GM23248 (cell line): ENCODE measurements at regions not wholly inside any gene's neighbourhood (a gene's known extent, or its start where the extent isn't known, plus 50 kb on each side); places are given as distances from the start of the nearest gene placed in this dataset.
"Not testable (repeated sequence)": the region's sequence is repeated elsewhere in the genome, so short reads cannot be mapped to it uniquely, and the experiment has no call there.

Experiments used
- DNase-seq: peaks from one replicate; pipeline ENCODE4 v3.0.0-alpha.2; 2015
- H2AFZ ChIP-seq: fragments of 200-600 bp; sonication (generic); 2 replicates; pipeline ENCODE4 v1.6.1; 2016; ENCODE audit warnings: antibody characterized with exemption
- H3F3A ChIP-seq: fragments of 200-600 bp; sonication (generic); 2 replicates; pipeline ENCODE4 v1.6.1; 2016; ENCODE audit warnings: mild to moderate bottlenecking, antibody characterized with exemption, mixed run types; ENCODE audit not compliant: insufficient read depth
- H3K27ac ChIP-seq: fragments of 200-600 bp; sonication (generic); 2 replicates; pipeline ENCODE4 v1.5.1; 2016; ENCODE audit warnings: mild to moderate bottlenecking
- H3K27me3 ChIP-seq: fragments of 200-600 bp; sonication (generic); replicated peaks from 2 replicates; pipeline ENCODE4 v1.6.1; 2016; ENCODE audit warnings: mild to moderate bottlenecking; ENCODE audit not compliant: insufficient read depth
- H3K36me3 ChIP-seq: fragments of 200-600 bp; sonication (generic); 2 replicates; pipeline ENCODE4 v1.6.1; 2016; ENCODE audit warnings: low read depth, mild to moderate bottlenecking
- H3K4me1 ChIP-seq: fragments of 200-600 bp; sonication (generic); 2 replicates; pipeline ENCODE4 v1.6.1; 2016; ENCODE audit warnings: mild to moderate bottlenecking; ENCODE audit not compliant: insufficient read depth
- H3K4me2 ChIP-seq: fragments of 200-600 bp; sonication (generic); one replicate; pipeline ENCODE4 v1.6.1; 2016; ENCODE audit warnings: mild to moderate bottlenecking; ENCODE audit not compliant: unreplicated experiment
- H3K4me3 ChIP-seq: fragments of 200-600 bp; sonication (generic); 2 replicates; pipeline ENCODE4 v1.5.1; 2016; ENCODE audit warnings: mild to moderate bottlenecking
- H3K79me2 ChIP-seq: fragments of 200-600 bp; sonication (generic); 2 replicates; pipeline ENCODE4 v1.6.1; 2016; ENCODE audit warnings: mild to moderate bottlenecking; ENCODE audit not compliant: insufficient read depth
- H3K9ac ChIP-seq: fragments of 200-600 bp; sonication (generic); 2 replicates; pipeline ENCODE4 v1.6.1; 2016; ENCODE audit warnings: mild to moderate bottlenecking
- H3K9me2 ChIP-seq: fragments of 200-600 bp; sonication (generic); 2 replicates; pipeline ENCODE4 v1.6.1; 2016; ENCODE audit warnings: mixed run types, mild to moderate bottlenecking, moderate library complexity; ENCODE audit not compliant: insufficient read depth
- H3K9me3 ChIP-seq: fragments of 200-600 bp; sonication (generic); one replicate; pipeline ENCODE4 v1.6.1; 2017; ENCODE audit warnings: low read depth
- H4K20me1 ChIP-seq: fragments of 200-600 bp; sonication (generic); 2 replicates; pipeline ENCODE4 v1.6.0; 2016; ENCODE audit not compliant: insufficient read depth
- WGBS, 2 experiments: methylation state at CpG; one replicate each; pipeline ENCODE4 v1.1.6; 2015 to 2017; ENCODE audit warnings: low lambda C conversion rate in 2 of 2, low coverage in 1 of 2; ENCODE audit errors: missing lambda C conversion rate in 2 of 2; 5-methylcytosine and 5-hydroxymethylcytosine counted together
- in situ Hi-C: fragments of 300-500 bp; cut with MboI; formaldehyde crosslinking; loops from 2 replicates; pipeline ENCODE4 v1.15.0; 2020

GRCh38 chr7:65647153-65647964 is 225.5 kb upstream of the VKORC1L1 start:
- H2AFZ ChIP-seq, H3K9me3 ChIP-seq, in situ Hi-C loops, H3K27me3 ChIP-seq, H3K4me3 ChIP-seq, H3F3A ChIP-seq, H3K9me2 ChIP-seq, H3K9ac ChIP-seq, H3K4me1 ChIP-seq, DNase-seq, H3K79me2 ChIP-seq, H4K20me1 ChIP-seq, H3K4me2 ChIP-seq, H3K36me3 ChIP-seq, H3K27ac ChIP-seq: not testable (repeated sequence)
- 0% methylated on average over 1 of the region's 78 CpGs; no CpG with 5 or more reads in 1 of the 2 experiments for WGBS, 2 experiments

GRCh38 chr7:65651174-65651573 is 221.7 kb upstream of the VKORC1L1 start:
- WGBS, 2 experiments = 73 to 78% methylated on average over 2 of the region's 2 CpGs
- H3K36me3 ChIP-seq, H3K27me3 ChIP-seq, H3K4me1 ChIP-seq, H3K9me2 ChIP-seq, in situ Hi-C loops, H3K27ac ChIP-seq, H3K9me3 ChIP-seq, DNase-seq, H3K4me2 ChIP-seq, H3K79me2 ChIP-seq, H3K4me3 ChIP-seq, H4K20me1 ChIP-seq, H3F3A ChIP-seq, H3K9ac ChIP-seq, H2AFZ ChIP-seq: not testable (repeated sequence)

- H3K36me3 ChIP-seq, H3K27ac ChIP-seq, H3K79me2 ChIP-seq: not testable (repeated sequence)
Measured at GRCh38 chr7:65651826-65652592, 220.9 kb upstream of the VKORC1L1 start.

GRCh38 chr7:65652669-65653068 is 220.2 kb upstream of the VKORC1L1 start:
- H3K4me2 ChIP-seq, H4K20me1 ChIP-seq, H3K27ac ChIP-seq, H3K27me3 ChIP-seq, H3K4me1 ChIP-seq, H3K9ac ChIP-seq, H3K9me3 ChIP-seq, H3K36me3 ChIP-seq, H3K4me3 ChIP-seq, H2AFZ ChIP-seq, H3K9me2 ChIP-seq, H3K79me2 ChIP-seq, in situ Hi-C loops, H3F3A ChIP-seq, DNase-seq: not testable (repeated sequence)
- WGBS, 2 experiments = no CpG with 5 or more reads among the region's 1 CpG

More at GRCh38 chr7:65651826-65652592, 220.9 kb upstream of the VKORC1L1 start:
- H3K27me3 ChIP-seq, H3K4me2 ChIP-seq, DNase-seq, H3K4me1 ChIP-seq, H2AFZ ChIP-seq, H3K4me3 ChIP-seq, H3K9me3 ChIP-seq, H4K20me1 ChIP-seq, H3K9ac ChIP-seq, H3F3A ChIP-seq, in situ Hi-C loops, H3K9me2 ChIP-seq: not testable (repeated sequence)

- H3K9ac ChIP-seq, H3K79me2 ChIP-seq, in situ Hi-C loops, H4K20me1 ChIP-seq, H3K36me3 ChIP-seq, H3K27ac ChIP-seq, H2AFZ ChIP-seq, H3K4me2 ChIP-seq, H3K9me2 ChIP-seq, H3K4me1 ChIP-seq, H3F3A ChIP-seq, H3K9me3 ChIP-seq, DNase-seq, H3K27me3 ChIP-seq, H3K4me3 ChIP-seq: not testable (repeated sequence)
- no CpG with 5 or more reads among the region's 5 CpGs for WGBS, 2 experiments
Measured at GRCh38 chr7:65656494-65657188, 216.2 kb upstream of the VKORC1L1 start.

GRCh38 chr7:65683362-65683761 is 189.5 kb upstream of the VKORC1L1 start:
- DNase-seq, H3K27me3 ChIP-seq, H3K4me3 ChIP-seq, H3K36me3 ChIP-seq, H3K4me2 ChIP-seq, in situ Hi-C loops, H3K9me2 ChIP-seq, H3F3A ChIP-seq, H3K4me1 ChIP-seq, H4K20me1 ChIP-seq, H3K27ac ChIP-seq, H3K9ac ChIP-seq, H3K9me3 ChIP-seq, H3K79me2 ChIP-seq, H2AFZ ChIP-seq: not testable (repeated sequence)
- WGBS, 2 experiments = 54 to 55% methylated on average over 6 of the region's 6 CpGs

- H3K27me3 ChIP-seq, H2AFZ ChIP-seq, H3K9me3 ChIP-seq, H3K4me3 ChIP-seq, H3K9me2 ChIP-seq, in situ Hi-C loops, H3K27ac ChIP-seq, H3K9ac ChIP-seq, H3K36me3 ChIP-seq, H3F3A ChIP-seq, H3K79me2 ChIP-seq, H4K20me1 ChIP-seq, DNase-seq, H3K4me2 ChIP-seq, H3K4me1 ChIP-seq: not testable (repeated sequence)
- WGBS, 2 experiments = 71 to 88% methylated on average over 1 of the region's 5 CpGs
Measured at GRCh38 chr7:65699026-65699714, 173.7 kb upstream of the VKORC1L1 start.
